GM12891 (cell line): ENCODE measurements at regions not wholly inside any gene's neighbourhood (a gene's known extent, or its start where the extent isn't known, plus 50 kb on each side); places are given as distances from the start of the nearest gene placed in this dataset.

Experiments used
- POLR2AphosphoS5 ChIP-seq: IDR thresholded peaks from 2 replicates; pipeline ENCODE4 v1.6.1; 2011; ENCODE audit warnings: low read depth, low read length, control low read depth
- SPI1 ChIP-seq: IDR thresholded peaks from 2 replicates; pipeline ENCODE4 v1.6.1; 2011; ENCODE audit warnings: low read depth, low read length, control low read depth

DNA sequence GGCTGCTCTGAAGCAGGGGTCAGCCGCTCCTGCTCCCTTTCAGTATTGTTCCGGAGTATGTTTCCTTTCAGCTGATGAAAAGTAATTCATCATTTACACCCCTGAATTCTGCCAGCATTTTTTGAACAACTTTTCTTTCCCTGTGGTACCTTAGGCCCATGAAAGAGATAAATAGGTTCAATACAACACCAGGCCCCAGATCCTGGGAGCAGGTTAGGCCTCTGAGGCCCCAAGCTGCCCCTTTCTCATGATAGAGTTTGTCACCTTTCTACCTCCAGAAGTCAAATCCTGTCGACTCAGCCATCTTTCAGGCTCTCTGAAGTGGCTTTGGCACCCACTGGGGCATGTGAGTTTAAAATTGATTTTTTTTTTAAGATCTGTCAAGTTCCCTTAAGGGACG lies 1415.1 kb upstream of the ZEB2 start:
- TF ChIP-seq POLR2AphosphoS5 = no peak
- TF ChIP-seq SPI1 = no peak
